GM21786 (cell line): ENCODE measurements at regions not wholly inside any gene's neighbourhood (a gene's known extent, or its start where the extent isn't known, plus 50 kb on each side); places are given as distances from the start of the nearest gene placed in this dataset.

Experiments
- ATAC-seq: cut with Tn5 transposase; IDR thresholded peaks from one replicate; pipeline ENCODE4 v1.9.1; 2021; ENCODE audit not compliant: unreplicated experiment

DNA sequence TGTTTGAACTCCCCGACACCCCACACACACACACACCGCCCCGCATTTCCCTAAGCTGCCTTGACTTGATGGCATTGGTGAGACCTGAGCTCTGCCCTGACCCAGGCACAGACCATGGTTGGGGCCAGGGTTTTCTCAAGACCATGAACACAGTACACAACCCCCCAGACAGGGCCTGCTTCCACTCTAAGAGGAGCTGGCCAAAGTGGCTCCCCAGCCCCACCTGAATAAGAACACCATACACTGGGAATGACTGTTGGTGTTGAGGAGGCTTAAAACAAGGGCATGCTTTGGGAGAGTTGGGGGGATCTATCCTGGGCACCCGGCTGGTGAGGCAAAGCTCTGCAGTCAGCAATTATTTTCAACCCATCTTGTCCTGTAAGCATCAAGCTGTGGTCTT lies 77.6 kb upstream of the SYT6 start:
- no peak for ATAC-seq

DNA sequence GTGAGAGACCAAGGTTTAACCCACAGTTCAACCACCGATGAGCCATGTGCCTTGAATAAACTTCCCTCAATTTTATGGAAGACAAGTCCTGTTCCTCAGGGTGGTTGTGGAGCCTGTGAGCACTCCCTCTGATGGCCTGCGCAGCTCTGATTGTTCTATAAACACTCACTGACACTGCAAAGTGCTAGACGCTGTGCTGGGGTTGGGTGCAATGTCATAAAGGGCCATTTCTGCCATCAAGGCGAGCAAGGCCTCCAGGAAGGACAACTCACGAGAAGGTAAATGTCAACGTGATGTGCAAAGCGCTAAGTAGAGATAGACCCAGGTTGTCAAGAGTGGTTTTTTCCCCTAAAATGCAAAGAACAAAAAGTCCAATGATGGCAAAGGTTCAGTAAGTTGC lies 75.7 kb upstream of the SYT6 start:
- no peak for ATAC-seq

- no peak for ATAC-seq
These were observed 73.4 kb upstream of the SYT6 start for GRCh38 chr1:114227059-114227458.

- ATAC-seq, result no peak
These were observed 70.7 kb upstream of the SYT6 start for GRCh38 chr1:114224196-114224907.

- ATAC-seq, result no peak
These were observed 69.3 kb upstream of the SYT6 start for GRCh38 chr1:114222920-114223319.

GRCh38 chr1:114219172-114219868 lies 65.7 kb upstream of the SYT6 start:
- ATAC-seq, result no peak

DNA sequence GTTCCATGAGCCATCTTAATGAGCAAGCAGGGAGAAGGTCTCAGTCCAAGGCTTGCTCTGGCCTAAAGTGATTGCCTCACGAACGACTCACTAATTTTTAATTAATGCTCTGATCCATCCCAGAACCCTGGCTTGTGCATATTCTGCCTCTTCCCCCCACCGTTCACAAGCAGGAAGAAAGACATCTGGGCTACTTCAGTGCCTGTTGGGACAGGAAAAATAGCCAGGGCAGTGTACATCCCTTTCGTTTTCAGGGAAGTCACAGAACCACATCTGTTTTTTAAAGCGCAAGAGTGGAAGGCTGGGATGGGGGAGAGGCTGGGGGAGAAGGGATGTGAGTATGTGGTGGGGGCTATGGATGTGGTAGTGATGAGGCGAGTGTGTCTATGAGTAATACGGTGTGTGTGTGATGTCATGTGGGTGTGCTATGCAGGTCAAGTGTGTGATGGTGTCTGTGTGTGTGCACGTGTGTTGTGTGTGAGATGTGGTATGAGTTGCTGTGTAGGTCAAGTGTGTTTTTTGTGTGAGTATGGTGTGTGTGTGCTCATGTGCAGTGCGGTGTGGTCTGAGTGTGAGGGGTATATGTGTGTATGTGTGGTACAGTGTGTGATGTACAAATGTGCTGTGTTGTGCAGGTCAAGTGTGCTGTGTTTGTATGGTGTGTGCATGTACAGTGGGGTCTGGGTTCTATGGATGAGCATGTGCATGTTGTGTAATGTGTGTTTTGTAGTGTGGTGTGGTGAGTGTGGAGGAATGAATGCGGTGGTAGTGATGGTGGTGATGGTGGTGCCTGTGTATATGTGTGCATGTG lies 64.9 kb upstream of the SYT6 start:
- ATAC-seq, result no peak

DNA sequence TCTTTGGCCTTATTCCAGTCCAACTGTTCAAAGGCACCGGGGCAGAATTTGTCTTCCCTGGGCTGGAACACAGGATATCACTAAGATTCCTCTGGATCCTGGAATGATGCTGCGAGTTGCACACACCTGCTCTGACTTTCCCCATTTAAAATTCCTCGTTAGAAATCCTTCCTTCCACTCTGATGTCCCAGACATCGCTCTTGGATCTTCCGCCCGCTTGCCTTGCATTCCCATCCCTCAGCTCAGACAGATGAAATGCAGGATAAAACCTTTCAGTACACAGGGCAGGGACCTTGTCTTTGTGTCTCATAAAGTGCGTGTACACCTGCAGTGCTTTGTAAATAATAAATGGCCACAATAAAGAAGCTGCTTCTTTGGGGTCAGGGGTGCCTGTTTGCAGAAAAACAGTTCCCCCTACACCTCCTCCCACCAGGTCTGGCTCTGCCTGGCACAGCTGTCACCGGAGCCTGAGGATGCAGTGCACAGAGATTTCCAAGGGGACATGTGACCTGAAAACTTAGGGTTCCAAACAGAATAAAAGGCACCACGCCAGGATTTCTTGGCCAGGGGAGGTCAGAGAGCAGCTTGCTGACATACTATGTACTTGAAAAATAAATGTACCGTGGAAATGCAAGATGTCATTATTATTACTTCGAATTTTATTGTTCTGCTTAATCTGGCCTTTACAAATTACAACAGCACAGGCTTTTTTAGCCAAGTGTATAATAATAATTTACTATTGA lies 62.9 kb upstream of the SYT6 start:
- ATAC-seq, result no peak

DNA sequence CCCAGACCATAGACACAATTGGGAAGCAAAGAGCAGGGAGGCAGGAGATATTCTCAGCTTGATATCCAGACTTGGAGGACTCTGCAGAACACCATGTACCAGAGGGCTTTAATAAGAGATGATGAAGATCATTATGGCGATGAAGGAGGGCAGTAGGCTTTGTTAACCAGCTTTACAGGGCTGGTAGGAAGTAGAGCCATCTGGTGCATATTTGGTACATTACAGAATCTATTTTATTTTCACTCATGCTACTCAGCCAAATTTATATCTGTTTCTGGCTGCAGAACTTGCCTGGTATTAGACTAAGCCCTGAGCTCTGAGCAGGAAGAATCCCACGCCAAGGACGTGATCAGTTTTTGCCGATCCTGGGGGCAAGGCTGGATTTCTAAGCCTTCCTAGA lies 61.8 kb upstream of the SYT6 start:
- ATAC-seq, result no peak

DNA sequence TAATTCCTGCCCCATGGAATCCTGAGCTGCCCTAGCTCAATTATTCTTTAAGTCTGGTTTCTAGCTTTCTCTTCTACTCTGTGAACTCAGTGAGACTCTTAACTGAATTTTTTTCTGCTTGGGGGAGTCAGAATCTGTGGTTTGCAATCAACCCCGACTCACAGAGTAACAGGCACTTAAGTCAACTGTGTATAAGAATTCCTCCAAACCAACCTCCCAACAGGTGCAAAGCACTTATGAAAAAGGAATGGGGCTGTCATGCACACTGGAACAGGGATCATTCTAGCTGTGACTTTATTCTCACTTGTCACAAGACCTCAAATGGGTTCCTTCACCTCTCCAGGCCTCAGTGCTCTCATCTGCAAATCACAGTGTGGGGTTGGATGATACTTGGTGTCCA lies 60.3 kb upstream of the SYT6 start:
- no peak for ATAC-seq

- ATAC-seq, result no peak
These were observed 56.3 kb upstream of the SYT6 start for GRCh38 chr1:114209971-114210370.

GRCh38 chr1:114208714-114209113 lies 55.0 kb upstream of the SYT6 start:
- ATAC-seq, result no peak

- ATAC-seq, result no peak
These were observed 54.4 kb upstream of the SYT6 start for GRCh38 chr1:114208106-114208505.

DNA sequence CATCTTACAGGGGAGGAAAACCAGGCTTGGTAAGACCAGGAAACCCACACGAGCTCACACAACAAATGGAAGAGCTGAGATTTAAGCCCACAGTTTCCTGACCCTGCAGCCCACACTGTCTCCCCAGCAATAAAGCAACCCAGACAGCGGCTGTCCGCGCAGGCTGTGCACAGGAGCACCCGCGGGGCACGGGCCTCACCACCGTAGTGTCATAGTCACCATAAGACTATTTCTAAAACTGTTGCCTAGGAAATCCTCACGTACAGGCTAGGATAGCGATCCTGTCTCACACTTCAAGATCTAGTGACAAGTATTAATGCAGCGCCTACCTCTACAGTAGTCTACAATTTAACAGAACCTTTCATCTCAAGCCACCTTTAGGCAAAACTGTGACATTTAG lies 54.0 kb upstream of the SYT6 start:
- ATAC-seq, result no peak

- ATAC-seq, result no peak
These were observed 52.7 kb upstream of the SYT6 start for GRCh38 chr1:114206392-114206791.

DNA sequence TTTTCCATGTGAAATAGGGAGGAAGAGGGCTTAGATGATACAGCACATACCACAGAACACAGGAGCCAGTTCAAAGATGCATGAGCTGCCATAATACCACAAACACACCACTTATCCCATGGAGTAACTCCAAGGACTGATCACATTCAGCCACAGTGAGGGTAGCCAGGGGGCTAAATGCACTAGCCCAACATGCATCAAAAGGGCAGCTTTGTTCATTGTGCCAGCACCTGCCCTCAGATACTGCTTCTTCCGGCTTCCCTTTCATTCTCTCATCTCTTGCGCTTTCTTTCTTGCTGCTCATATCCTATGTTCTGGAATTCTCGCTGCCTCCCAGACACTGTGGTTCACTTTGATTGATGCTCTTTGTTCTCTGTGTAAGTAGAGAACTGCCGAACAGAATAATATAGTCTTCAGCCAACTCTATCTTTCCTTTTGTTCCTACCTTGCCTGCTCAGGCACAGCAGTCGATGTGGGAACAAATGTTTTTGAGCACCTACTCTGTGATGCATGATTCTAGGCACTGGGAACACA lies 50.0 kb upstream of the SYT6 start:
- no peak for ATAC-seq
